NCI-H128 (cell line): ENCODE measurements at regions not wholly inside any gene's neighbourhood (a gene's known extent, or its start where the extent isn't known, plus 50 kb on each side); places are given as distances from the start of the nearest gene placed in this dataset.

ENCODE experiments used
- DNase-seq: peaks from one replicate; lab custom pipeline; 2025; ENCODE audit not compliant: unreplicated experiment; lab: John Stamatoyannopoulos, UW

- no peak for DNase-seq
These were observed 56.5 kb upstream of the ANO4 start for GRCh38 chr12:100738086-100738485.

GRCh38 chr12:100741084-100741711 is 53.4 kb upstream of the ANO4 start:
- DNase-seq = peak; percentile 40

GRCh38 chr12:100743060-100743459 is 51.5 kb upstream of the ANO4 start:
- no peak for DNase-seq
